BLaER1 (cell line): ENCODE measurements at regions not wholly inside any gene's neighbourhood (a gene's known extent, or its start where the extent isn't known, plus 50 kb on each side); places are given as distances from the start of the nearest gene placed in this dataset.
A peak's percentile ranks its signal among the peaks of the same experiment; 100 is the strongest.

Experiments
- H3K27ac ChIP-seq: shearing (Covaris generic); formaldehyde crosslinking; 2 replicates; pipeline ENCODE4 v1.8.1; 2022
- H3K27me3 ChIP-seq: shearing (Covaris generic); formaldehyde crosslinking; 2 replicates; pipeline ENCODE4 v1.8.1; 2022
- H3K36me3 ChIP-seq: shearing (Covaris generic); formaldehyde crosslinking; 2 replicates; pipeline ENCODE4 v1.8.1; 2022
- H3K4me1 ChIP-seq: shearing (Covaris generic); formaldehyde crosslinking; 2 replicates; pipeline ENCODE4 v1.8.1; 2022
- H3K4me2 ChIP-seq: shearing (Covaris generic); formaldehyde crosslinking; 2 replicates; pipeline ENCODE4 v1.8.1; 2022
- H3K4me3 ChIP-seq: shearing (Covaris generic); formaldehyde crosslinking; 2 replicates; pipeline ENCODE4 v1.8.1; 2022
- H3K9ac ChIP-seq: shearing (Covaris generic); formaldehyde crosslinking; 2 replicates; pipeline ENCODE4 v1.8.1; 2022
- H3K9me3 ChIP-seq: shearing (Covaris generic); formaldehyde crosslinking; 2 replicates; pipeline ENCODE4 v1.8.1; 2022
- H4K20me1 ChIP-seq: shearing (Covaris generic); formaldehyde crosslinking; 2 replicates; pipeline ENCODE4 v1.8.1; 2022
- Cebpa-rat ChIP-seq: shearing (Covaris generic); IDR thresholded peaks from 2 replicates; pipeline ENCODE4 v1.8.1; 2022

DNA sequence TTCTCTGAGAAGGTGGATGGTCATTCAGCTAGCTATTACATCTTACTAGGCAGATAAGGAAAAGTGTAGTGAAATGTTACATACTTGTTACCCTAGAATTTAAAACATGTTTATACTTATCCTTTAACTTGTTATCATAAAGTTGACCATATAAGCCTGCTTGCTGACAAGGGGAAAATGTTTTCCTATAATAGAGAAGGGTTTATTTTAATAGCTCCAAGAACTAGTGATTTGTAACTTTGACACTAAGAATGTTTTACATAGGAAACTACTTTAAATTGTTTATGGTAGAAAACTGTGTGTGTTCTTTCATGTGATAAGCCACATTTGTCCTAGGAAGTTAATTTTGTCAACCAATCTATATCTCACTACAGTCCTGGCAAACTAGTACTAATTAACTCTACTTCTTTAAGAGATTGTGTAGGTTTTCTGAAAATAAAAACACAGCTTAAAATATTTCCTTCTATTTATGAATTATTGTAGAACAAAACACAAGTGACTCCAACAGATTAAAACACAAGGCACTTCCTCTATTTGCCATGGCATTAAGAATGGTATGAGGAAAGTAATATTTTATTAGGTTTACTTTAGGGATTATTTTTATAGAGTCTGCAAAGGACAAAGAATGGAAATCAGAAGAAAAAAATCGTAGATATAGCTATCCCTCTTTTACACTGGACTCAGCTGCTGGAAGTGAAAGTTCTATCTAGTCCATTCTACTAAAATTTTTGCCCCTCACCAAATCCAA, 233.3 kb upstream of the NBEA start:
- no peak overlapping the region for H3K9ac ChIP-seq
- no peak for TF ChIP-seq Cebpa-rat
- H4K20me1 ChIP-seq, result no peaks in the 10 kb centered on the region
- no peaks in the 10 kb centered on the region for H3K4me1 ChIP-seq
- H3K4me3 ChIP-seq, result no peak overlapping the region
- H3K36me3 ChIP-seq, result no peaks in the 10 kb centered on the region
- no peak overlapping the region for H3K4me2 ChIP-seq
- peaks cover 6% of the 10 kb centered on the region; the same call in 1 of the 2 replicates for H3K9me3 ChIP-seq
- no peak overlapping the region for H3K27ac ChIP-seq
- no peaks in the 10 kb centered on the region for H3K27me3 ChIP-seq

DNA sequence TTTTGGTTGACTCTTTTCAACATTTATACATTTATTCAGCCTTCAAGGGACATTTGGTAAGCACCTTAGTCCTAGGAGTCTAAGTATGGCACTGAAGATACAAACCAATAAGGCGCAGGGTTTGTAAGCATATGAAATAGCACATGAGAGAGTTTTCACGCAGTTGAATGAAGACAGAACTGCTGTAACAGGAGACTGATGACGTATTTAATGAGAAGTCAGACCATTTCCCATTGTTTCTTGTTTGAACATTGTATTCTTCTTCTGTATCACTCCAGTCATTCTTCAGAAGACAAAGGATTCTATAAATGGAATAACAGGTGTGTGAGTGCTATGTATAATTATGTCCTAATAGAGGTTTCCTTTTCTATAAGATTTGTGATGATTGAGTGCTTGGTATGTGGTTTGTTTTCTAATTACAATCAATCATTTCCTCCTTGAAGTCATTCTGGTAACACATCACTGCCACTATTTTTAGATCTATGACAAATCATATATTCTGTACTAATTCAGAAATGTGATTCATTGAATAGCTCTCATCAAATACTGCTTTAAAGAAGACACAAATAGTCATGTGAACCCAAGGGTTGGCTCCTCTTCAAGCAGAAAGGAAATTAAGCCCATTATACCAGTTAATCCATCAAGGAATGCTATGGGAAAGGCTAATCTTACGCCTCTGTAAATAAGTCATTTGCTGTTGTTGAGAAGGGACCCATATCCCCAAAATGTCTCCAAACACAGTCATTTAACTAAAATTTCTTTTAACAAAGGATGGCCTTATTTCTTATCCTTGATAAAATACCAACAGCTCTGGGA, 222.8 kb upstream of the NBEA start:
- H3K9ac ChIP-seq, result no peak overlapping the region
- H3K27ac ChIP-seq, result no peak overlapping the region
- H3K4me3 ChIP-seq, result no peak overlapping the region
- H3K36me3 ChIP-seq, result no peaks in the 10 kb centered on the region
- H3K4me1 ChIP-seq, result peaks cover 9% of the 10 kb centered on the region; the same call in 1 of the 2 replicates
- no peaks in the 10 kb centered on the region for H4K20me1 ChIP-seq
- H3K27me3 ChIP-seq, result no peaks in the 10 kb centered on the region
- H3K4me2 ChIP-seq, result peak overlapping the region; percentile 27
- TF ChIP-seq Cebpa-rat, result no peak
- peaks cover 7% of the 10 kb centered on the region for H3K9me3 ChIP-seq

DNA sequence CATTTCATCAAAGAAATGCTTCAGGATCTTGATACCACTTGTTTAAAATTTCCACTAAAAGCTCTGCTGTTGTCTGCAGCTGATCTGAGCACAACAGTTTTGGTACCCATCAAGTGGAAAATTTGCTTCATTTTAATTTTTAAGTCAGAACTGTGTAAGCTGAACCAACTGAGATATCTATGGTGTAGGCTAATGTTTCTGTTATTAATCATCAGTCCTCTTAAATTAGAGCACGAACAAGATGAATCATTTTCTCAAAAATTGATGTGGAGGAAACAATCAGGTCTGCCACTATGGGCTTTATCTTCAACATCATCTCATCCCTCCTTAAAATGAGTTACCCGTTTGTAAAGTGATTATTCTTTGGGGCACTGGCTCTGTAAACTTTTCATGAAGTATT, 221.5 kb upstream of the NBEA start:
- no peak overlapping the region for H3K4me2 ChIP-seq
- TF ChIP-seq Cebpa-rat, result no peak
- H4K20me1 ChIP-seq, result no peaks in the 10 kb centered on the region
- H3K27me3 ChIP-seq, result no peaks in the 10 kb centered on the region
- H3K4me1 ChIP-seq, result peaks cover 9% of the 10 kb centered on the region; the same call in 1 of the 2 replicates
- peaks cover 7% of the 10 kb centered on the region for H3K9me3 ChIP-seq
- H3K4me3 ChIP-seq, result no peak overlapping the region
- no peak overlapping the region for H3K27ac ChIP-seq
- no peaks in the 10 kb centered on the region for H3K36me3 ChIP-seq
- no peak overlapping the region for H3K9ac ChIP-seq

DNA sequence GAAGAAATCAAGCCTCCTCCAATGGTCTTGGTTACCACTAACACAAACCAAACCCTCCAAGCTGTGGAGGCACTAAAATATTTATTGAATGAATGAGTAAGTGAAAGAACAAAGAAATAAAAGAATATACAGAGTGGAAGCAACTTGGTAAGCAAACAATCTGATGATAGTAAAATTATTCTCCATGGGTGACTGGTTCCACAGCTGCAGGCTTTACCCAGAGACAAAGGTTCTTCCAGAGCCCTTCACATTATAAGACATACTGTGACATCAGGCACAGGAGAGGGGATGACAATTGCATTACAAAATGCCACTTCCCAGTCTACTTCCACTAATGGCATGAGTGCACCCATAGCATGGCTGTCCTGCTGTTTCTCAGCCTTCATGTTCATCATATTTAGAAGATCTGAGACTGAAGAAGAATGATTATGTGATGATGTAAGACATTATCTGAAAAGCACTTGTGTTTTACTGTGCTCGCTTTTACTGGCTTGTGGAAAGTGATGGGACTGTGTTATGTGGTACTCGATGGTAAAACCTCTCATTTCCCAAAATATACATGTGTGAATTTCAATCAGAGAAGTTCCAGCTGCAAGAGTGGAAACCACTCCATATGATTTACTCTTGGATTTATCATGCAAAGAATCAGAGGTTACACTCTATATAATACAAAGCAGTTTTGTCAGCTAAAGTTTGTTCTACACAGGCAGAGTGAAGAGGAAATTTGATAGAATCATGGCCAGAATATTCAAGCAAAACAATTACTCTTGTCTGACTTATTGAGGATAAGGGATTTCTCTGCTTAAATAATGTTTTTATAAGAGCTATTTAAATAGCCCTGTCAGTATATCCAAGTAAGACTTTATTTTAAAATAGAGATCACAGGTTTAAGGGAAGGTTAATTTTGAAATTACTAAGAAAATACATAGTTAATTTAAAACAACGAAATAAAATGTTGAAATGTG, 220.2 kb upstream of the NBEA start:
- Histone ChIP-seq H3K4me1 (peaks cover 9% of the 10 kb centered on the region; the same call in 1 of the 2 replicates), H3K27me3 (no peaks in the 10 kb centered on the region), H3K4me3 (no peak overlapping the region), H3K27ac (no peak overlapping the region), H3K36me3 (no peaks in the 10 kb centered on the region), H3K9ac (no peak overlapping the region), H3K4me2 (no peak overlapping the region), H3K9me3 (peaks cover 7% of the 10 kb centered on the region), H4K20me1 (no peaks in the 10 kb centered on the region)
- no peak for TF ChIP-seq Cebpa-rat

DNA sequence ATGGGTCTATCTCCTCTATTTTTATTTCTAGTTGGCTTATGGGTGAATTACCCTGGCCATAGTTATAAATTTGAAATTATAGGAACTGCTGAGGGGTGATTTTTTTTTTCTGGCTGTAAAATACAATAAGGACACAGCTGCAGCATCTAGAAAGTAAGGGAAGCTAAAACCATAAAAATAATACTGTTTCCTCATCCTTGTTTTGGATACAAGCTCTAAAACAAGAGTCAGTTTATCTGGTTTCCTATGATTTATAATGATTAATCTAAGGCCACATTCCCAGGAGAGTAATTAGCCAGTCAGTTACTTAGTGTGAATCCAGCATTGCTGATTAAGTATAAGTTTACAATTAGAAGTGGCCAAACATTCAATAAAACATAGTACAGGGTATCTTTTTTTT, 219.1 kb upstream of the NBEA start:
- Histone ChIP-seq H3K9ac (no peak overlapping the region), H3K36me3 (no peaks in the 10 kb centered on the region), H4K20me1 (no peaks in the 10 kb centered on the region), H3K27ac (no peak overlapping the region), H3K27me3 (no peaks in the 10 kb centered on the region), H3K4me1 (peaks cover 9% of the 10 kb centered on the region; the same call in 1 of the 2 replicates), H3K4me3 (no peak overlapping the region), H3K9me3 (peaks cover 7% of the 10 kb centered on the region), H3K4me2 (no peak overlapping the region)
- TF ChIP-seq Cebpa-rat, result no peak

DNA sequence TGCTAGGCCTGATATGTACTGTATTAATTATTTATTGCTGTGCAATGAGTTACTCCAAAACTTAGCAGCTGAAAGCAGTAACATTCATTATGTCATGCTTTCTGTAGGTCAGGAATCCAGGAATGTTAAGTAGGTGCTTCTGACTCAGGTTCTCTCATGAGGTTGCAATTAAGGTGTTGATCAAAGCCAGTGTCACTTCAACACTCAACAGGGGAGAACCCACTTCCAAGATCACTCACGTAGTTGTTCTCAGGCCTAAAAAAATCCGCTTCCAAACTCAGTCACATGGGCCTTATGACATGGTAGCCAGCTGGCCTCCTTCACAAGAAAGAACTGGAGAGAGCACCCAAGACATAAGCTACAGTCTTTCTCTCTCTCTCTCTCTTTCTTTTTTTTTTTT, 211.1 kb upstream of the NBEA start:
- Histone ChIP-seq H4K20me1 (no peaks in the 10 kb centered on the region), H3K9ac (no peak overlapping the region), H3K4me1 (no peaks in the 10 kb centered on the region), H3K36me3 (no peaks in the 10 kb centered on the region), H3K9me3 (no peaks in the 10 kb centered on the region), H3K4me2 (no peak overlapping the region), H3K4me3 (no peak overlapping the region), H3K27ac (no peak overlapping the region), H3K27me3 (no peaks in the 10 kb centered on the region)
- no peak for TF ChIP-seq Cebpa-rat

DNA sequence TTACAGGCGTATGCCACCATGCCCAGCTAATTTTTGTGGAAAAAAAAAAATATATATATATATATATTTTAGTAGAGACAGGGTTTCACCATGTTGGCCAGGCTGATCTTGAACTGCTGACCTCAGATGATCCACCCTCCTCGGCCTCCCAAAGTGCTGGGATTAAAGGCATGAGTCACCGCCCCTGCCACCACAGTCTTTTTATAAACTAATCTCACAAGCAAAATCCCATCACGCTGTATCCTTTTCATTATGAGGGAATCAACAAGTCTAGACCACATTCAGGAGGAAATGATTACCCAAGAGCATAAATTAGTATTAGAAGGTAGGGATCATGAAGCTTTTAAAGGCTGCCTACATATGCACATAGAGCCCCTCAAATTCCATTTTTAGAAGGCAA, 210.6 kb upstream of the NBEA start:
- H4K20me1 ChIP-seq, result no peaks in the 10 kb centered on the region
- no peak overlapping the region for H3K4me2 ChIP-seq
- H3K27me3 ChIP-seq, result no peaks in the 10 kb centered on the region
- H3K9ac ChIP-seq, result no peak overlapping the region
- no peaks in the 10 kb centered on the region for H3K4me1 ChIP-seq
- no peak overlapping the region for H3K27ac ChIP-seq
- no peaks in the 10 kb centered on the region for H3K9me3 ChIP-seq
- H3K4me3 ChIP-seq, result no peak overlapping the region
- TF ChIP-seq Cebpa-rat, result no peak
- no peaks in the 10 kb centered on the region for H3K36me3 ChIP-seq

DNA sequence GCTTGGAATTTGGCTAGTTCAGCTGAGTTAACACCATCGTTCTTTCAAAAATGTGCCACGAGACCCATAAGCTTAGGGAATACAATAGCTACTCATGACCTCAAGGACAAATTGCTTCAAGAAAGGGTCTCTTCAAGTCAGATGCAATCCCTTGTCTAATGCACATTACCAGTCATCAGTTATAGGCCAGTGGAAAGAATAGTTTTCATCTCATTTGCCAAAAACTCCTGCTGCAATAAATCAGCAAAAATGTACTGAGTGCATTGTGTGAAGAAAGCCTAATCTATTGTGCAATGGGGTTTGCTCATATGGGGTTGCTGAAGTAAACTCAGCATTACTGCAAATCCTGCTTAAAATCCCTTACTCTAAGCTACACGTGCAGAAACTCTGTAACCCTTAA, 208.3 kb upstream of the NBEA start:
- no peak for TF ChIP-seq Cebpa-rat

DNA sequence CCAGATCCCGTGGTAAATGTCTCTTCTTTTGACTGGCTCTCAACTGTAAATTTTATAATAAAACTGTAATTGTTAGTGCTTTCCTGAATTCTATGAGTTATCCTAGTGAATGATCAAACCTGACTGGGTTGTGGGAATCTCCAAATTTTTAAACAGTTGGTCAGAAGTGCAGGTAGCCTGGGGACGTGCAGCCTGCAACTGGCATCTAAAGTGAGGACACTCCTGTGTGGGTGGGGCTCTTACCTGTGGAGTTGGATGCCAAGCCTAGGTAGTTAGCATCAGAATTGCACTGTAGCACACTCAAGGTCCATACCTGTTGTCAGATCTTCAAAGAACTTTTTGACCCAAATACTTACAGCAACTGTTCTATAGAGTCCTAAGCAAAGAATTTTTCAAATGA, 207.1 kb upstream of the NBEA start:
- no peak for TF ChIP-seq Cebpa-rat
- H3K4me3 ChIP-seq, result no peak overlapping the region
- no peak overlapping the region for H3K4me2 ChIP-seq
- no peaks in the 10 kb centered on the region for H3K4me1 ChIP-seq
- no peaks in the 10 kb centered on the region for H4K20me1 ChIP-seq
- no peaks in the 10 kb centered on the region for H3K27me3 ChIP-seq
- H3K27ac ChIP-seq, result no peak overlapping the region
- no peak overlapping the region for H3K9ac ChIP-seq
- H3K36me3 ChIP-seq, result no peaks in the 10 kb centered on the region
- H3K9me3 ChIP-seq, result no peaks in the 10 kb centered on the region

More for the DNA sequence above, 208.3 kb upstream of the NBEA start:
- no peaks in the 10 kb centered on the region for H3K4me1 ChIP-seq
- no peak overlapping the region for H3K27ac ChIP-seq
- H3K9ac ChIP-seq, result no peak overlapping the region
- H3K9me3 ChIP-seq, result no peaks in the 10 kb centered on the region
- no peaks in the 10 kb centered on the region for H3K27me3 ChIP-seq
- H3K36me3 ChIP-seq, result no peaks in the 10 kb centered on the region
- H3K4me3 ChIP-seq, result no peak overlapping the region
- H4K20me1 ChIP-seq, result no peaks in the 10 kb centered on the region
- no peak overlapping the region for H3K4me2 ChIP-seq
